H1 (cell line): ENCODE measurements at regions not wholly inside any gene's neighbourhood (a gene's known extent, or its start where the extent isn't known, plus 50 kb on each side); places are given as distances from the start of the nearest gene placed in this dataset.

Experiments used
- CTCF ChIA-PET: fragments of 300-600 bp; sonication (Branson Sonifier 250); formaldehyde crosslinking; loops from one replicate; lab custom pipeline; 2021; ENCODE audit not compliant: partially characterized antibody; lab: Charles Lee
- POLR2A ChIA-PET: fragments of 300-600 bp; sonication (Branson Sonifier 250); formaldehyde crosslinking; loops from one replicate; lab custom pipeline; 2021; ENCODE audit warnings: inconsistent platforms; ENCODE audit not compliant: partially characterized antibody; lab: Charles Lee
- DNase-seq, 2 experiments: peaks; one replicate each; pipeline versions ENCODE4 v3.0.0 to v3.0.0-alpha.2; 2010 to 2022; ENCODE audit warnings: low spot score in 2 of 2, low read depth in 1 of 2, mixed read lengths in 1 of 2
- FAIRE-seq: peaks from 2 replicates; lab custom pipeline; 2011; peaks lifted over from hg19 to GRCh38; lab: Jason Lieb, UNC
- H2AFZ ChIP-seq: 2 replicates; pipeline ENCODE4 v1.8.1; 2012; ENCODE audit warnings: low read length, inconsistent platforms
- H2AK5ac ChIP-seq: 2 replicates; pipeline ENCODE4 v1.6.1; 2013; ENCODE audit warnings: low read depth, low read length
- H2BK120ac ChIP-seq: replicated peaks from 2 replicates; pipeline ENCODE3; 2013; ENCODE audit warnings: low read depth, low read length, inconsistent platforms
- H2BK12ac ChIP-seq: 2 replicates; pipeline ENCODE4 v1.6.1; 2013; ENCODE audit warnings: low read depth, low read length
- H2BK15ac ChIP-seq: 2 replicates; pipeline ENCODE4 v1.6.1; 2013; ENCODE audit warnings: low read length
- H2BK20ac ChIP-seq: 2 replicates; pipeline ENCODE4 v1.6.1; 2013; ENCODE audit warnings: low read length
- H2BK5ac ChIP-seq: 2 replicates; pipeline ENCODE4 v1.6.1; 2013; ENCODE audit warnings: low read depth, low read length
- H3K14ac ChIP-seq: 2 replicates; pipeline ENCODE4 v1.6.1; 2013; ENCODE audit warnings: inconsistent platforms; ENCODE audit not compliant: insufficient read length
- H3K18ac ChIP-seq: 2 replicates; pipeline ENCODE4 v1.6.1; 2013; ENCODE audit warnings: low read length; ENCODE audit errors: extremely low read depth
- H3K23ac ChIP-seq: 2 replicates; pipeline ENCODE4 v1.6.1; 2013; ENCODE audit warnings: inconsistent platforms; ENCODE audit not compliant: insufficient read length
- H3K23me2 ChIP-seq: 2 replicates; pipeline ENCODE4 v1.6.1; 2013; ENCODE audit warnings: low read depth, low read length
- H3K27ac ChIP-seq: 2 replicates; pipeline ENCODE4 v1.6.1; 2011; ENCODE audit warnings: low read depth, low read length, inconsistent platforms
- H3K27me3 ChIP-seq, 4 experiments: replicated peaks in 1 of 4; 1 replicate in 1 of 4; 2 replicates in 3 of 4; pipeline versions ENCODE4 v1.6.1 to v1.8.1; 2011 to 2013; ENCODE audit warnings: low read length in 3 of 4, mild to moderate bottlenecking in 3 of 4, inconsistent platforms in 2 of 4, mixed read lengths in 2 of 4, moderate library complexity in 1 of 4; ENCODE audit not compliant: control insufficient read depth in 3 of 4, insufficient read depth in 3 of 4; ENCODE audit errors: extremely low read depth in 1 of 4
- H3K36me3 ChIP-seq, 4 experiments: 2 replicates each; pipeline versions ENCODE4 v1.6.1 to v1.8.1; 2011 to 2013; ENCODE audit warnings: mild to moderate bottlenecking in 4 of 4, low read length in 3 of 4, moderate library complexity in 2 of 4, control low read depth in 1 of 4, inconsistent platforms in 1 of 4; ENCODE audit not compliant: insufficient read depth in 4 of 4, control insufficient read depth in 2 of 4
- H3K4ac ChIP-seq: replicated peaks from 2 replicates; pipeline ENCODE3; 2013; ENCODE audit warnings: low read length, low read depth, mixed read lengths, inconsistent platforms; ENCODE audit not compliant: insufficient read length
- H3K4me1 ChIP-seq, 4 experiments: replicated peaks in 1 of 4; 1 replicate in 1 of 4; 2 replicates in 3 of 4; pipeline versions ENCODE4 v1.6.1 to v1.8.1; 2011 to 2013; ENCODE audit warnings: low read length in 3 of 4, inconsistent platforms in 2 of 4, mixed read lengths in 1 of 4; ENCODE audit not compliant: insufficient read depth in 4 of 4, control insufficient read depth in 3 of 4
- H3K4me2 ChIP-seq, 2 experiments: 2 replicates each; pipeline versions ENCODE4 v1.6.1 to v1.8.1; 2011 to 2013; ENCODE audit warnings: low read depth in 2 of 2, low read length in 2 of 2, control low read depth in 1 of 2, inconsistent platforms in 1 of 2, mild to moderate bottlenecking in 1 of 2; ENCODE audit not compliant: insufficient read depth in 1 of 2
- H3K4me3 ChIP-seq, 4 experiments: fragments of 200-600, 300-600 bp in 1 of 4; sonication (generic), shearing (Covaris generic), sonication (Bioruptor Twin) in 1 of 4; 2 replicates each; pipeline versions ENCODE4 v1.5.1 to v1.8.1; 2011 to 2016; ENCODE audit warnings: low read length in 4 of 4, low read depth in 3 of 4, control low read depth in 2 of 4, inconsistent platforms in 2 of 4, mild to moderate bottlenecking in 2 of 4, mixed read lengths in 1 of 4, moderate library complexity in 1 of 4; ENCODE audit not compliant: insufficient read depth in 2 of 4; ENCODE audit errors: extremely low read depth in 1 of 4
- H3K56ac ChIP-seq: replicated peaks from 2 replicates; pipeline ENCODE3; 2013; ENCODE audit warnings: low read depth, mild to moderate bottlenecking, mixed read lengths, low read length, inconsistent platforms; ENCODE audit not compliant: insufficient read length
- H3K79me1 ChIP-seq: 2 replicates; pipeline ENCODE4 v1.6.1; 2013; ENCODE audit warnings: low read depth, low read length, control low read depth
- H3K79me2 ChIP-seq, 2 experiments: 2 replicates each; pipeline versions ENCODE4 v1.6.1 to v1.8.1; 2012 to 2013; ENCODE audit warnings: low read length in 2 of 2, mild to moderate bottlenecking in 2 of 2, inconsistent platforms in 1 of 2; ENCODE audit not compliant: insufficient read depth in 2 of 2, control insufficient read depth in 1 of 2
- H3K9ac ChIP-seq, 4 experiments: replicated peaks in 1 of 4; 1 replicate in 1 of 4; 2 replicates in 3 of 4; pipeline versions ENCODE4 v1.6.1 to v1.8.1; 2011 to 2013; ENCODE audit warnings: low read depth in 3 of 4, low read length in 3 of 4, control low read depth in 2 of 4, mild to moderate bottlenecking in 2 of 4, moderate library complexity in 2 of 4, inconsistent platforms in 1 of 4; ENCODE audit errors: extremely low read depth in 1 of 4
- H3K9me3 ChIP-seq, 2 experiments: 2 replicates each; pipeline versions ENCODE4 v1.6.1 to v1.8.1; 2012 to 2013; ENCODE audit warnings: mild to moderate bottlenecking in 2 of 2, moderate library complexity in 2 of 2, control low read depth in 1 of 2, inconsistent platforms in 1 of 2, low read depth in 1 of 2, low read length in 1 of 2, mixed read lengths in 1 of 2; ENCODE audit not compliant: insufficient read depth in 2 of 2
- H4K20me1 ChIP-seq, 2 experiments: replicated peaks in 1 of 2; 2 replicates each; pipeline versions ENCODE3 to v1.8.1; 2011 to 2013; ENCODE audit warnings: inconsistent platforms in 2 of 2, low read length in 2 of 2, mild to moderate bottlenecking in 1 of 2; ENCODE audit not compliant: insufficient read depth in 2 of 2, control insufficient read depth in 1 of 2
- H4K5ac ChIP-seq: 2 replicates; pipeline ENCODE4 v1.6.1; 2013; ENCODE audit warnings: low read length, low read depth, mixed read lengths, inconsistent platforms; ENCODE audit not compliant: insufficient read length
- H4K8ac ChIP-seq: 2 replicates; pipeline ENCODE4 v1.8.0; 2013; ENCODE audit warnings: mild to moderate bottlenecking, moderate library complexity, low read length, inconsistent platforms; ENCODE audit not compliant: insufficient read depth; ENCODE audit errors: extremely low read depth
- H4K91ac ChIP-seq: replicated peaks from 2 replicates; pipeline ENCODE3; 2013; ENCODE audit warnings: low read length, mixed read lengths, inconsistent platforms; ENCODE audit not compliant: insufficient read length
- CBX5 ChIP-seq: fragments of 300-800, 300-1000 bp; sonication (generic); IDR thresholded peaks from 2 replicates; pipeline ENCODE4 v1.7.1; 2016; ENCODE audit warnings: antibody characterized with exemption, low read length, low read depth
- CEBPB ChIP-seq: IDR thresholded peaks from 2 replicates; pipeline ENCODE4 v1.6.1; 2012; ENCODE audit warnings: low read depth, low read length
- EP300 ChIP-seq, 2 experiments: IDR thresholded peaks; 1 replicate in 1 of 2; 2 replicates in 1 of 2; pipeline ENCODE4 v1.6.1; 2011 to 2012; ENCODE audit warnings: low read depth in 2 of 2, low read length in 2 of 2, mild to moderate bottlenecking in 2 of 2, borderline replicate concordance in 1 of 2, inconsistent platforms in 1 of 2, moderate library complexity in 1 of 2
- EZH2 ChIP-seq: fragments of 200-600 bp; sonication (generic); IDR thresholded peaks from 2 replicates; pipeline ENCODE4 v1.7.1; 2012; ENCODE audit warnings: low read depth, mild to moderate bottlenecking, moderate library complexity, low read length, inconsistent platforms; ENCODE audit not compliant: severe bottlenecking
- FOSL1 ChIP-seq: IDR thresholded peaks from 2 replicates; pipeline ENCODE4 v1.6.1; 2011; ENCODE audit warnings: mild to moderate bottlenecking, low read depth, low read length, moderate library complexity; ENCODE audit not compliant: insufficient read depth
- GTF2F1 ChIP-seq: IDR thresholded peaks from 2 replicates; pipeline ENCODE4 v1.6.1; 2012; ENCODE audit warnings: low read depth, low read length, improper control_type of control experiment, borderline replicate concordance
- KDM5A ChIP-seq: fragments of 200-600 bp; IDR thresholded peaks from 2 replicates; pipeline ENCODE4 v1.7.1; 2012; ENCODE audit warnings: mild to moderate bottlenecking, low read length, inconsistent platforms, mixed read lengths
- MAFK ChIP-seq: IDR thresholded peaks from 2 replicates; pipeline ENCODE4 v1.6.1; 2012; ENCODE audit warnings: low read depth, mild to moderate bottlenecking, improper control_type of control experiment, low read length
- PHF8 ChIP-seq: fragments of 200-600 bp; sonication (generic); conservative IDR thresholded peaks from 2 replicates; pipeline ENCODE4 v1.7.1; 2012; ENCODE audit warnings: low read depth, mild to moderate bottlenecking, inconsistent platforms, low read length, moderate library complexity
- POLR2A ChIP-seq, 2 experiments: IDR thresholded peaks; 1 replicate in 1 of 2; 2 replicates in 1 of 2; pipeline ENCODE4 v1.6.1; 2011; ENCODE audit warnings: low read depth in 2 of 2, low read length in 2 of 2, mild to moderate bottlenecking in 2 of 2; ENCODE audit errors: control extremely low read depth in 1 of 2
- RBBP5 ChIP-seq: IDR thresholded peaks from 2 replicates; pipeline ENCODE4 v1.7.1; 2012; ENCODE audit warnings: low read depth, mild to moderate bottlenecking, inconsistent platforms, low read length, moderate library complexity, borderline replicate concordance
- RFX5 ChIP-seq: IDR thresholded peaks from 2 replicates; pipeline ENCODE4 v1.6.1; 2011; ENCODE audit warnings: low read depth, low read length, improper control_type of control experiment, borderline replicate concordance
- SRF ChIP-seq: IDR thresholded peaks from 2 replicates; pipeline ENCODE4 v1.6.1; 2011; ENCODE audit warnings: mild to moderate bottlenecking, low read depth, low read length, moderate library complexity
- TAF7 ChIP-seq: optimal IDR thresholded peaks from 2 replicates; pipeline ENCODE3; 2011; ENCODE audit warnings: low read depth, mild to moderate bottlenecking, inconsistent platforms, low read length, moderate library complexity, borderline replicate concordance
- USF2 ChIP-seq: IDR thresholded peaks from 2 replicates; pipeline ENCODE4 v1.6.1; 2011; ENCODE audit warnings: low read length, improper control_type of control experiment
- WGBS, 2 experiments: shearing (Covaris generic) in 1 of 2; methylation state at CpG; one replicate each; pipeline versions ENCODE4 v1.1.6 to v1.1.7; 2013 to 2015; ENCODE audit warnings: low lambda C conversion rate in 2 of 2, mixed read lengths in 2 of 2, inconsistent platforms in 1 of 2, low coverage in 1 of 2, missing lambda C conversion rate in 1 of 2; ENCODE audit not compliant: insufficient replicate concordance in 2 of 2, insufficient coverage in 1 of 2, insufficient read length in 1 of 2; ENCODE audit errors: extremely low coverage in 1 of 2, missing lambda C conversion rate in 1 of 2; 5-methylcytosine and 5-hydroxymethylcytosine counted together

- Histone ChIP-seq H3K4me2 (no peak overlapping the region), H3K27ac (no peak overlapping the region), H3K4ac (no peak overlapping the region), H3K79me1 (no peaks in the 10 kb centered on the region), H2BK20ac (no peak overlapping the region), H2BK5ac (no peak overlapping the region), H3K23ac (no peak overlapping the region), H3K9me3 (no peaks in the 10 kb centered on the region), H3K36me3 (no peaks in the 10 kb centered on the region), H4K91ac (no peak overlapping the region), H2AK5ac (no peak overlapping the region), H4K8ac (no peak overlapping the region), H3K27me3 (no peaks in the 10 kb centered on the region), H3K79me2 (no peaks in the 10 kb centered on the region), H2BK15ac (no peak overlapping the region), H2BK12ac (no peak overlapping the region), H3K56ac (no peak overlapping the region), H3K14ac (no peak overlapping the region), H4K20me1 (no peaks in the 10 kb centered on the region), H3K4me3 (no peak overlapping the region), H3K4me1 (no peaks in the 10 kb centered on the region), H3K18ac (no peak overlapping the region), H3K23me2 (no peaks in the 10 kb centered on the region), H4K5ac (no peak overlapping the region), H2AFZ (no peak overlapping the region), H2BK120ac (no peak overlapping the region), H3K9ac (no peak overlapping the region)
- FAIRE-seq (no peak), DNase-seq (no peak)
- WGBS, 2 experiments: 94% methylated on average over 4 of the region's 4 CpGs; no CpG with 5 or more reads in 1 of the 2 experiments
- POLR2A ChIA-PET: no interaction called here
- CTCF ChIA-PET: no interaction called here
- TF ChIP-seq CEBPB (no peak), FOSL1 (no peak), EZH2 (no peak), RBBP5 (no peak), SRF (no peak), TAF7 (no peak), CBX5 (no peak), KDM5A (no peak), USF2 (no peak), PHF8 (no peak), GTF2F1 (no peak), MAFK (no peak), RFX5 (no peak), EP300 (IDR thresholded peaks at IDR 0.05; ENCODE audit: borderline replicate concordance in 1 of 2, low read depth in 2 of 2, low read length in 2 of 2) (no peak), POLR2A (IDR thresholded peaks at IDR 0.05; ENCODE audit: control extremely low read depth in 1 of 2, low read depth in 2 of 2, low read length in 2 of 2) (no peak)
These were observed 590.3 kb downstream of the NYAP2 start for GRCh38 chr2:225989809-225990208.
